ENCODE measurements at regions not wholly inside any gene's neighbourhood (a gene's known extent, or its start where the extent isn't known, plus 50 kb on each side); places are given as distances from the start of the nearest gene placed in this dataset.
A peak's percentile ranks its signal among the peaks of the same experiment; 100 is the strongest.

- TF ChIP-seq CTCF (IDR thresholded peaks at IDR 0.05; ENCODE audit: borderline replicate concordance, extremely low read depth, insufficient read depth), result no peak
- Histone ChIP-seq H3K9ac (ENCODE audit: low read length in 3 of 3) (no peak overlapping the region), H3K4me1 (ENCODE audit: control insufficient read depth in 2 of 3, insufficient read depth in 2 of 3, low read depth in 1 of 3, low read length in 3 of 3) (peaks cover 3 to 4% (median 3%) of the 10 kb centered on the region in 3 donors), H3K27me3 (ENCODE audit: control insufficient read depth, insufficient read depth, low read length) (no peaks in the 10 kb centered on the region), H3K4me3 (ENCODE audit: low read length in 3 of 3) (no peak overlapping the region), H3K27ac (ENCODE audit: low read depth in 2 of 2, low read length in 2 of 2) (no peak overlapping the region), H3K36me3 (ENCODE audit: control insufficient read depth in 2 of 3, insufficient read depth in 3 of 3, low read length in 3 of 3) (no peaks in the 10 kb centered on the region), H3K9me3 (ENCODE audit: control insufficient read depth in 2 of 3, insufficient read depth in 1 of 3, low read length in 3 of 3) (no peaks in the 10 kb centered on the region)
- intact Hi-C loops (cut with DNase I), result no loop called here
- FAIRE-seq, result no peak
- DNase-seq, result no peak
These were observed 325.9 kb downstream of the MIAT start for GRCh38 chr22:26983311-26983710.

- intact Hi-C loops (cut with DNase I), result no loop called here
These were observed 327.8 kb downstream of the MIAT start for GRCh38 chr22:26985206-26985605.

GRCh38 chr22:26985931-26986782, 328.8 kb downstream of the MIAT start:
- Histone ChIP-seq H3K4me1 (ENCODE audit: control insufficient read depth in 2 of 3, insufficient read depth in 2 of 3, low read depth in 1 of 3, low read length in 3 of 3) (peaks cover 3 to 4% (median 3%) of the 10 kb centered on the region in 3 donors), H3K9me3 (ENCODE audit: control insufficient read depth in 2 of 3, insufficient read depth in 1 of 3, low read length in 3 of 3) (peaks cover 0 to 1% (median 0%) of the 10 kb centered on the region in 3 donors), H3K27ac (ENCODE audit: low read depth in 2 of 2, low read length in 2 of 2) (no peak overlapping the region), H3K4me3 (ENCODE audit: low read length in 3 of 3) (no peak overlapping the region), H3K27me3 (ENCODE audit: control insufficient read depth, insufficient read depth, low read length) (no peaks in the 10 kb centered on the region), H3K36me3 (ENCODE audit: control insufficient read depth in 2 of 3, insufficient read depth in 3 of 3, low read length in 3 of 3) (no peaks in the 10 kb centered on the region), H3K9ac (ENCODE audit: low read length in 3 of 3) (no peak overlapping the region)
- intact Hi-C loops (cut with DNase I), result no loop called here
- DNase-seq, result peak in 3 of 5 donors; percentile 22 to 72 (median 30)
- no peak for TF ChIP-seq CTCF (IDR thresholded peaks at IDR 0.05; ENCODE audit: borderline replicate concordance, extremely low read depth, insufficient read depth)
- FAIRE-seq, result no peak

More at GRCh38 chr22:26985206-26985605, 327.8 kb downstream of the MIAT start:
- no peak for TF ChIP-seq CTCF (IDR thresholded peaks at IDR 0.05; ENCODE audit: borderline replicate concordance, extremely low read depth, insufficient read depth)
- FAIRE-seq (no peak), DNase-seq (no peak)
- Histone ChIP-seq H3K4me1 (ENCODE audit: control insufficient read depth in 2 of 3, insufficient read depth in 2 of 3, low read depth in 1 of 3, low read length in 3 of 3) (peaks cover 3 to 4% (median 3%) of the 10 kb centered on the region in 3 donors), H3K9me3 (ENCODE audit: control insufficient read depth in 2 of 3, insufficient read depth in 1 of 3, low read length in 3 of 3) (no peaks in the 10 kb centered on the region), H3K9ac (ENCODE audit: low read length in 3 of 3) (no peak overlapping the region), H3K4me3 (ENCODE audit: low read length in 3 of 3) (no peak overlapping the region), H3K27me3 (ENCODE audit: control insufficient read depth, insufficient read depth, low read length) (no peaks in the 10 kb centered on the region), H3K36me3 (ENCODE audit: control insufficient read depth in 2 of 3, insufficient read depth in 3 of 3, low read length in 3 of 3) (no peaks in the 10 kb centered on the region), H3K27ac (ENCODE audit: low read depth in 2 of 2, low read length in 2 of 2) (no peak overlapping the region)

Measured in kidney (tissue), 13 donors.